ENCODE measurements at regions not wholly inside any gene's neighbourhood (a gene's known extent, or its start where the extent isn't known, plus 50 kb on each side); places are given as distances from the start of the nearest gene placed in this dataset.

DNA sequence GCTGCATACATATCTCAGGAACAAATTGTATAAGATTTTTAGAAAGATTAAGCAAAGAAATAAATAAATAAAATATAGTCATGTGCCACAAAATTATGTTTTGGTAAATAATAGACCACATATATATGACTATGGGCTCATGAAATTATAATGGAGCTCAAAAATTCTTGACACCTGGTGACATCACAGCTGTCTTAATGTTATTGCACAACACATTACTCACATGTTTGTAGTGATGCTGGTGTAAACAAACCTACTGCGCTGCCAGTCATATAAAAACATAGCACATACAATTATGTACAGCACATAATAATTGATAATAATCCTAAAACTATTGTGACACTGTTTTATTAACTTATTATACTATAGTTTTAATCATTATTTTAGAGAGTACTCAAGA is 1159.1 kb downstream of the SI start:
- TF ChIP-seq MEF2A (IDR thresholded peaks at IDR 0.05; ENCODE audit: borderline replicate concordance, low read depth) (no peak), USF1 (IDR thresholded peaks at IDR 0.05; ENCODE audit: borderline replicate concordance, low read depth) (no peak), MAX (IDR thresholded peaks at IDR 0.05; ENCODE audit: low read depth) (no peak), TAF1 (IDR thresholded peaks at IDR 0.05; ENCODE audit: borderline replicate concordance, low read depth, low read length) (no peak), ELF1 (IDR thresholded peaks at IDR 0.05) (no peak)
- TF ChIP-seq, protein P1, sequence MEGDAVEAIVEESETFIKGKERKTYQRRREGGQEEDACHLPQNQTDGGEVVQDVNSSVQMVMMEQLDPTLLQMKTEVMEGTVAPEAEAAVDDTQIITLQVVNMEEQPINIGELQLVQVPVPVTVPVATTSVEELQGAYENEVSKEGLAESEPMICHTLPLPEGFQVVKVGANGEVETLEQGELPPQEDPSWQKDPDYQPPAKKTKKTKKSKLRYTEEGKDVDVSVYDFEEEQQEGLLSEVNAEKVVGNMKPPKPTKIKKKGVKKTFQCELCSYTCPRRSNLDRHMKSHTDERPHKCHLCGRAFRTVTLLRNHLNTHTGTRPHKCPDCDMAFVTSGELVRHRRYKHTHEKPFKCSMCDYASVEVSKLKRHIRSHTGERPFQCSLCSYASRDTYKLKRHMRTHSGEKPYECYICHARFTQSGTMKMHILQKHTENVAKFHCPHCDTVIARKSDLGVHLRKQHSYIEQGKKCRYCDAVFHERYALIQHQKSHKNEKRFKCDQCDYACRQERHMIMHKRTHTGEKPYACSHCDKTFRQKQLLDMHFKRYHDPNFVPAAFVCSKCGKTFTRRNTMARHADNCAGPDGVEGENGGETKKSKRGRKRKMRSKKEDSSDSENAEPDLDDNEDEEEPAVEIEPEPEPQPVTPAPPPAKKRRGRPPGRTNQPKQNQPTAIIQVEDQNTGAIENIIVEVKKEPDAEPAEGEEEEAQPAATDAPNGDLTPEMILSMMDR (IDR thresholded peaks at IDR 0.05), result no peak

Measured in SK-N-SH (cell line).